ENCODE measurements at regions not wholly inside any gene's neighbourhood (a gene's known extent, or its start where the extent isn't known, plus 50 kb on each side); places are given as distances from the start of the nearest gene placed in this dataset.

DNA sequence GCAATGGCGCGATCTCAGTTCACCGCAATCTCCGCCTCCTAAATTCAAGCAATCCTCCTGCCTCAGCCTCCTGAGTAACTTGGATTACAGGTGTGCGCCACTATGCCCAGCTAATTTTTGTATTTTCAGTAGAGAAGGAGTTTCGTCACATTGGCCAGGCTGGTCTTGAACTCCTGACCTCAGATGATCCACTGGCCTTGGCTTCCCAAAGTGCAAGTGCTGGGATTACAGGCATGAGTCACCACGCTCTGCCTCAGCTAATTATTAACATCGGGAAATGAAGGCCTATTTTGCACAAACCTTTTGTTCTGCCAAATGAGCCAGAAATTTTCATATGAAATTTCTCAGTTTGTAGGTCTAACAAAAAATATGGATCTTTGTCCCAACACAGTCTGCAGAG, 106.7 kb upstream of the ODAD2 start:
- ChIA-PET CTCF (no interaction called here), POLR2A (no interaction called here)
- WGBS (ENCODE audit: low lambda C conversion rate) = 0% methylated on average over 8 of the region's 8 CpGs
- no peaks in the 10 kb centered on the region for H3K36me3 ChIP-seq (replicated peaks in 1 of 2; ENCODE audit: control insufficient read depth in 1 of 2, insufficient read depth in 2 of 2, low read length in 1 of 2)
- no peak overlapping the region for H3K4me2 ChIP-seq
- H4K20me1 ChIP-seq (ENCODE audit: insufficient read depth) = no peaks in the 10 kb centered on the region
- no peaks in the 10 kb centered on the region for H3K9me2 ChIP-seq
- DNase-seq = no peak
- peaks cover 29% of the 10 kb centered on the region; the same call in 1 of the 2 replicates for H3K27me3 ChIP-seq (ENCODE audit: insufficient read depth)
- no peak overlapping the region for H3K27ac ChIP-seq (ENCODE audit: low read depth in 2 of 2, low read length in 1 of 2)
- H3F3A ChIP-seq (replicated peaks; ENCODE audit: insufficient read depth) = no peaks in the 10 kb centered on the region
- H3K9me3 ChIP-seq = no peaks in the 10 kb centered on the region
- no peak overlapping the region for H3K4me3 ChIP-seq (ENCODE audit: low read depth in 2 of 2, low read length in 1 of 2)
- H2AFZ ChIP-seq (ENCODE audit: low read depth) = no peak overlapping the region
- H3K4me1 ChIP-seq (ENCODE audit: control insufficient read depth in 1 of 2, insufficient read depth in 2 of 2, low read depth in 1 of 2, low read length in 1 of 2) = no peaks in the 10 kb centered on the region
- TF ChIP-seq ZBTB33 (IDR thresholded peaks at IDR 0.05; ENCODE audit: borderline replicate concordance, low read depth) (no peak), FOXM1 (IDR thresholded peaks at IDR 0.05; ENCODE audit: low read depth) (no peak), EZH2phosphoT487 (IDR thresholded peaks at IDR 0.05; ENCODE audit: borderline replicate concordance, low read depth) (no peak), FOXJ3 (CRISPR knock-in tag; IDR thresholded peaks at IDR 0.05) (no peak), REST (IDR thresholded peaks at IDR 0.05; ENCODE audit: low read depth, low read length) (no peak), FOSL2 (IDR thresholded peaks at IDR 0.05; ENCODE audit: borderline replicate concordance, low read depth) (no peak), CHD2 (IDR thresholded peaks at IDR 0.05; ENCODE audit: low read length, partially characterized antibody) (no peak), GATA2 (CRISPR knock-in tag; IDR thresholded peaks at IDR 0.05) (no peak), EP300 (IDR thresholded peaks at IDR 0.05; ENCODE audit: borderline replicate concordance in 1 of 2, low read depth in 1 of 2, low read length in 1 of 2) (no peak), RCOR1 (IDR thresholded peaks at IDR 0.05; ENCODE audit: low read length) (no peak)
- TF ChIP-seq, protein P1, sequence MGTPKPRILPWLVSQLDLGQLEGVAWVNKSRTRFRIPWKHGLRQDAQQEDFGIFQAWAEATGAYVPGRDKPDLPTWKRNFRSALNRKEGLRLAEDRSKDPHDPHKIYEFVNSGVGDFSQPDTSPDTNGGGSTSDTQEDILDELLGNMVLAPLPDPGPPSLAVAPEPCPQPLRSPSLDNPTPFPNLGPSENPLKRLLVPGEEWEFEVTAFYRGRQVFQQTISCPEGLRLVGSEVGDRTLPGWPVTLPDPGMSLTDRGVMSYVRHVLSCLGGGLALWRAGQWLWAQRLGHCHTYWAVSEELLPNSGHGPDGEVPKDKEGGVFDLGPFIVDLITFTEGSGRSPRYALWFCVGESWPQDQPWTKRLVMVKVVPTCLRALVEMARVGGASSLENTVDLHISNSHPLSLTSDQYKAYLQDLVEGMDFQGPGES (IDR thresholded peaks at IDR 0.05; ENCODE audit: low read depth, low read length) = no peak
- H3K79me2 ChIP-seq (ENCODE audit: insufficient read depth) = no peaks in the 10 kb centered on the region
- H3K9ac ChIP-seq = no peak overlapping the region
